GM18868 (cell line): ENCODE measurements at regions not wholly inside any gene's neighbourhood (a gene's known extent, or its start where the extent isn't known, plus 50 kb on each side); places are given as distances from the start of the nearest gene placed in this dataset.
"Not testable (repeated sequence)": the region's sequence is repeated elsewhere in the genome, so short reads cannot be mapped to it uniquely, and the experiment has no call there.

ENCODE experiments used
- ATAC-seq: cut with Tn5 transposase; IDR thresholded peaks from one replicate; pipeline ENCODE4 v1.9.1; 2021; ENCODE audit warnings: mild to moderate bottlenecking, moderate library complexity; ENCODE audit not compliant: unreplicated experiment

- no peak for ATAC-seq
Observed at GRCh38 chr2:226299771-226300170, 499.8 kb downstream of the IRS1 start.

DNA sequence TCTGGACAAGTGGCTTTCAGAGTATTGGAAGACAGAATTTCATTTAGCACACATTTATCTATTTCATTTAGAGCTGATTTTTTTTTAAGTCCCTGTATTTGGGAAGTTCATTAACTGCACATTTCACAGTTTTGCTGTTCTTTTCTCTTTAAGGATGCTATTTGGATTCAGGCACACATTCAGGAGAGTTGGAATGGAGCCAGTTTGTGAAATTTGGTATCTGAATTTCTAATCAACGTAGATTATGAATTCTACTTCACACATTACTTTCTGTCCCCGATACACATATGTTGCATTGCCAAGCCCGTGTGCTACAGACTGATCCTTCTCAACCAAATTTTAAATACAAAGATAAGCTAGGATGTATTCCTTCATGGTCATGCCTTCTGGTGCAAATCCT lies 503.9 kb downstream of the IRS1 start:
- ATAC-seq = no peak

DNA sequence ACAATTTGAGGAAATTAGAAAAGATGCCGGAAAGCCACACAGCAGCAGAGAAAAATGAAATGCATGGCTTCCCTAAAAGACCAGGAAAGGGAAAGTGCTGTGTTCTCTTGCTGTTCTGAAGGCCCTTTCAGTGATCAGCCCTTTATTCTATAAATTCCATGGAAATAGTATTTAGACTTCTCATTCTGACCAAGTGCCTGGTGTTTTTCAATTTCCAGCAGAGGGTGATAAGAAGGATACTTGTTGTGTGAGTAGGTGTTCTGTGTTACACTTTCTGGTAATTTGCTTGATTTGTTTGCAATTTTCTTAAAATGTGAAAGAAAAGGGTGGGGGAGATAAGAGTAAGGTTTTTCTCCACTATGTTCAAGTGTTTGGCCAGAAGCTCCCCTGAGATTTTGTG lies 504.5 kb downstream of the IRS1 start:
- no peak for ATAC-seq

DNA sequence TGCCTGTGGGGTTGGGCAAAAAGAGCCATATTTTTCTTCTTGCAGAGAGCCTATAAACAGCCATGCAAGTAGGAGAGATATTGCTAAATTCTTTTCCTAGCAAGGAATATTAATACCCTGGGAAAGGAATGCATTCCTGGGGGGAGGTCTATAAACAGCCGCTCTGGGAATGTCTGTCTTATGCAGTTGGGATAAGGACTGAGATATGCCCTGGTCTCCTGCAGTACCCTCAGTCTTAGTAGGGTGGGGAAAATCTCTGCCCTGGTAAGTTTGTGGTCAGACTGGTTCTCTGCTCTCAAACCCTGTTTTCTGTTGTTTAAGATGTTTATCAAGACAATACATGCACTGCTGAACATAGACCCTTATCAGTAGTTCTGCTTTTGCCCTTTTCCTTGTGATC lies 508.3 kb downstream of the IRS1 start:
- not testable (repeated sequence) for ATAC-seq

DNA sequence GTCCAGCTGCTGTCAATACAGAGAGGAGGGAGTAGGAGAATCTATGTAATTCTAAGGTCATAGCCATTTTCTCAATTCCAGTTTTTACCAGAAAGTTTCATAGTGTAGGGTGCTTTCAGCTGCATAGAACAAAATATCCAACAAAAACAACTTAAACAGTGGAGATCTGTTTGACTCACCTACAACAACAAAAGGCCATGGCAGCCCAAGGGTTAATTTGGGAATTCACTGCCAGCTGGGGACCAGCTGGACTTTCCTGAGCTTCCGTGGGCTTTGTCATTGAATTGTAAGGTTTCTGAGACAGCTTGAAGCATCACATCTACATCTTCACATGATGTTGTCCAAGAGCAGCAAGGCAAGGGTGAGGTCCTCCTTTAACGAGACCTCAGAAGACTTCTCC lies 512.7 kb downstream of the IRS1 start:
- ATAC-seq = no peak

DNA sequence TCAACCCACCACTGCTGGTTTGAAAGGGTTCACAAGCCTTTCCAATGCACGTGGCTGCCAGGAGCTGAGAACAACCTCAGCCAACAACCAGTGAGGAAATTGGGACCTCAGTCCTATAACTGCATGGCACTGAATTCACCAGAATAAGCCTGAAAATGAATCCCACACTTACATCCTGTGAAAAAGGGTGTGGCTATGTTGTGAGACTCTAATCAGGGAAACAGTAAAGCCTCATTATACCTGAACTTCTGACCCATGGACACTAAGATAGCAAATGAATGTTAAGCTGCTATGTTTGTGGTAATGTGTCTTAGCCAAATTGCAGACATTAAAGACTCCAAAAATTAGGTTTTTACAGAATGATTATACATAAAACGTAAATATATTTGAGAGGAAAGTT lies 515.8 kb downstream of the IRS1 start:
- no peak for ATAC-seq

DNA sequence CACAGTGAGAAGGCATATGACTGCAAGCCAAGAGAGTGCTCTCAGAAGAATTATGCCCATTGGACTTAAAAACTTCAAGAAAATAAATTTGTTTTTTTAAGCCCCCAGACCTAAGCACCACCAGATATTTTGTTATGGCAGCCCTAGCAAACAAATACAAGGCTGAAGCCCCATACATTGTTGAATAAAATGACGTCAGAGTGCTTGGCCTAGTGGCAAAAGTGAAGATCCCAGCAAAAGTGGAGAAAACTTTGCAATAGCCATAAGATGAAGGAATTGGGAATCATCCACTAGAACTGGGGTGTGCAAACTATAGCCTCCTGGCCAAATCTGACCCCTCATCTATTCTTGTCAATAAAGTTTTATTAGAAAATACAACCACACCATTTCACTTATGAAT lies 517.5 kb downstream of the IRS1 start:
- ATAC-seq = no peak

DNA sequence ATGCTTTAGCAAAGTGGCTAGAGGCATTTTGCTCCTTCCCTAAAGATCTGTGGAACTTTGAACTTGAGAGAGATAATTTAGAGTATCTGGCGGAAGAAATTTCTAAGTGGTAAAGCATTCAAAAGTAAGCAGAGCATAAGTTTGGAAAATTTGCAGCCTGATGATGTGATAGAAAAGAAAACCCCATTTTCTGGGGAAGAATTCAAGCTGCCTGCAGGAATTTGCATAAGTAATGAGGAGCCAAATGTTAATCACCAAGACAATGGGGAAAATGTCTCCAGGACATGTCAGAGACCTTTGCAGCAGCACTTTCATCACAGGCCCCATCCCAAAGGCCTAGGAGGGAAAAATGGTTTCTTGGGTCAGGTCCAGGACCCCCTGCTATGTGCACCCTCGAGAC lies 519.5 kb downstream of the IRS1 start:
- ATAC-seq = not testable (repeated sequence)

GRCh38 chr2:226275215-226275614 lies 524.4 kb downstream of the IRS1 start:
- no peak for ATAC-seq

- no peak for ATAC-seq
Observed at GRCh38 chr2:226274143-226274542, 525.5 kb downstream of the IRS1 start.

DNA sequence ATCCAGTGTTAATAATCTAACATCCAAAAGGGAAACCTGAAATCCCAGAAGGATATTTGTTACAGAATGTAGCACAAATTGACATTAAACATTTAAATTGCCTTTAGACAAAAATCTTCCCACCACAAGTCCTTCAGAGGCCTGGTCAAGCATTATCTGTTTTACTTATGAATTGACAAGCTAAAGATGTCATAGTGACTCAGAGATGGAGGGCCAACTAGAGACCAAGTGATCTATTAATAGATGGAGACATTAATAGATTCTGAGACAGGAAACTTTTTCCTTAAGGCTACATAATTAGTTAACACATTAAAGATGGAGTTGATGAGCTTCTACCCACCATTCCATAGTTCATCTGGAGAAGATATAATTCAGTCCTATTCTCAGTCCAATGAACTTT lies 526.2 kb downstream of the IRS1 start:
- no peak for ATAC-seq

DNA sequence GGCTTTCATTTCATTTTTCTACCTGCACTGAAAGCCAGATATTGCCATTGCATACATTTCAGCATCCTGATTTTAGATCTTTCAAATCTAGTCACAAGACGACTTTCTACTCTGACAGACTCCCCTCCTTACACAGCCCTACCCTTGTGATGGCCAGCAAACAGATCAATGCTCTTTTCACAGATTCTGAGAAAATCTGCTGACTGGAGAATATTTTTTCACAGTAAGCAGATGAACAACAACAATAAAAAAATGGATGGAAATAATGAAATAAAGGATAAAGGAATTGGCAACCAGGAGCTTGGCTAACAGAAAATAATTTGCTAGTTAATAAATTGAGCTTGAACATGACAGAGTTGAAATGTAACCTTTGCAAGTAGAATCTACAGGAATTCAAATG lies 527.2 kb downstream of the IRS1 start:
- ATAC-seq = no peak

- no peak for ATAC-seq
Observed at GRCh38 chr2:226270285-226271058, 529.1 kb downstream of the IRS1 start.

- no peak for ATAC-seq
Observed at GRCh38 chr2:226267516-226268289, 531.9 kb downstream of the IRS1 start.

DNA sequence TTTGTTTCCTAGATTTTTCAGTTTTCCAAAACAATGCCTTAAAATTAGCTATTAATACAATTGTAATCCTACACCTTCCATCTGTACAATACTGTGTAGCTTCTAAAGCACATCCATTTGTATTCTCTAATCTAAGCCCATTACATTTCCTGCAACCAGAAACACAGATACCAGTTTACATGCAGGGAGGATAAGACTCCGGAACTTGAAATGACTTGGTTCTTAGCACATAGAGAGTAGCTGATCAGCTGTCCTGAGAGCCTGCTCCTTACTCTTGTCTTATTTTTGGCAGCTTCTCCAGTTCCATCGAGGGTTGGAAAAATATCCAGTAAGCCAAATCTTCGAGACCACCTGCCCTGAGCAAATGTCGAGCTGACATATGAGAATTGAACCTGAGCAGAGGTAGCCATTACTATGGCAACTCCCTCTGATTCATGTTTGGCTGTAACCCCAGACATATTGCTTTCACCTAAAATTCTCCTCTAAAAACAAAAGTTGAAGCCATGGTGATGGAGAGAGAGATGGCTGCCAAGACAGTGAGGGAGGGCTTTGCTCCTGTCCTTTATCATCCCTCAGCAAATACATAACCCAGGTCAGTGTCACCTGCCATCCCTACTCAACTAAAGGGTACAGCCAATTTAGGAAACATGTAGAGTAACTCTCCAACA lies 542.8 kb downstream of the IRS1 start:
- no peak for ATAC-seq

- no peak for ATAC-seq
Observed at GRCh38 chr2:226256237-226256636, 543.4 kb downstream of the IRS1 start.

GRCh38 chr2:226251661-226252060 lies 548.0 kb downstream of the IRS1 start:
- no peak for ATAC-seq

GRCh38 chr2:226247289-226248275 lies 552.0 kb downstream of the IRS1 start:
- no peak for ATAC-seq

DNA sequence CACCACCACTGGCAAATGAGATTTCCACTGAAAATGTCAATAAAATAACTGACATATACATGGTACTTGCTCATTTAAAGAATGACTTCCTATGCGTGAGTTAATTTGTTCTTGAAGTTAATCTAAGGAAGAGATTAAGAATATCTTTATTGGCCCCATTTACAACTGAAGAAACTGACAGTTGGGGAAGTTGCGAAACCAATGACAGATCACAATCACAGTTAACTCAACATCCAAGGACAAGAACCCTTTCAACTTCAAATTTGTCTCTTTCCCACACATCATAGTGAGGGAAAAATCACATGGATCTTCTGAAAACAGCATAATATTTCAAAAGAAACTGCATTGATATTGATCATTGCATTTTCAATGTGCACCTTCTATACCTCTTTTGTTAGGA lies 565.4 kb downstream of the IRS1 start:
- no peak for ATAC-seq

DNA sequence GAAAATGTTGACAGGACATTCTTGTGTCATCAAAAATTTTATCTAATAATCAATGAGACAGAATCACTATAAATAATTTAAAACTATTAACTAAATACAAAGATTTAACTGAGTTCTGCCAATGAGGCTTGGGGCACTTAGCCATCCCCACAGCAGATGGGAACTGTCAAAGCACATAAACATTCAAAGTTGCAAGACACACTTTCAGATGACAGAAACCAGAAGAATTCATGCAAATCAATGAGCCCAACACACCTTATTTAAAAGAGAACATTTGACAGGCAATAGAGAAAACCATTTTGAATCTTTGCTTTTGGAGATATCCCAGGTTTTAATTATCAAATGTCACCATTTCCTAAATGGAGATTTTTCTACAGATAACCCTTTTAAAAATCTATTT lies 566.2 kb downstream of the IRS1 start:
- no peak for ATAC-seq

DNA sequence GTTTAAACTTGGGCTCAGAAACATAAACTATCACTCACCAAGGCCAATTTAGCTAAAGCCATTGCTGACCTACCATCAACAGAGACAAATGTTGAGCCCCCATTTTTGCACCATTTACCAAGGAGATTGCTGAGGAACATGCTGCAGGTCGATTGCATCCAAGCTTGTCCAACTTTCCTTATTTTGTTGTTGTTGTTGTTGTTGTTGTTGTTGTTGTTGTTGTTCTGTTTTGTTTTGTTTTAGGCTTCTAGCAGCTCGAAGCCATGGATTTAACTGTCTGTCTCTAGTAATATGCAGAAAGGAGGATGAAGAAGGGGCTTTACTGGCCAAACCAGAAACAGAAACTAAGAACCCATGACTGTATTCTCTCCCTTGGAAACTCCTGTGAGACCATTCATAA lies 571.5 kb downstream of the IRS1 start:
- ATAC-seq = no peak
